Esophagus squamous epithelium (tissue), 5 donors: ENCODE measurements at regions not wholly inside any gene's neighbourhood (a gene's known extent, or its start where the extent isn't known, plus 50 kb on each side); places are given as distances from the start of the nearest gene placed in this dataset.

Experiments
- DNase-seq: peaks from one replicate; lab custom pipeline; 2025; lab: John Stamatoyannopoulos, UW
- H3K27ac ChIP-seq, 4 donors: fragments of 200-600 bp; sonication (generic); one replicate each; pipeline ENCODE4 v1.5.1; 2016 to 2019; ENCODE audit warnings: mild to moderate bottlenecking in 1 of 4
- H3K27me3 ChIP-seq, 4 donors: fragments of 200-600 bp; sonication (generic); 1 replicate in 3 of 4; 2 replicates in 1 of 4; pipeline versions ENCODE4 v1.5.1 to v1.6.0; 2017 to 2021; ENCODE audit warnings: antibody characterized with exemption in 1 of 4
- H3K36me3 ChIP-seq, 3 donors: fragments of 200-600 bp; sonication (generic); one replicate each; pipeline ENCODE4 v1.5.1; 2016 to 2019
- H3K4me1 ChIP-seq, 3 donors: fragments of 200-600 bp; sonication (generic); one replicate each; pipeline ENCODE4 v1.5.1; 2017 to 2019
- H3K4me3 ChIP-seq, 4 donors: fragments of 200-600 bp; sonication (generic); 1 replicate in 3 of 4; 2 replicates in 1 of 4; pipeline ENCODE4 v1.5.1; 2016 to 2019; ENCODE audit warnings: mild to moderate bottlenecking in 2 of 4, moderate library complexity in 1 of 4
- H3K9me3 ChIP-seq, 3 donors: fragments of 200-600 bp; sonication (generic); one replicate each; pipeline ENCODE4 v1.5.1; 2016 to 2019
- POLR2A ChIP-seq, 4 donors: fragments of 450-650 bp; IDR thresholded peaks; one replicate each; pipeline ENCODE4 v1.6.1; 2017; ENCODE audit warnings: antibody characterized with exemption in 4 of 4, mild to moderate bottlenecking in 4 of 4, moderate library complexity in 3 of 4
- WGBS, 2 donors: methylation state at CpG; one replicate each; pipeline ENCODE4 v1.1.5; 2018; 5-methylcytosine and 5-hydroxymethylcytosine counted together
- intact Hi-C: fragments of 100-400 bp; cut with DNase I; formaldehyde crosslinking; loops from one replicate; pipeline ENCODE4 v1.15.0; 2022
- TF ChIP-seq, protein P1 (sequence below), 6 experiments: fragments of 450-650 bp in 4 of 6; fragments of 200-600 bp in 2 of 6; sonication (generic) in 2 of 6; IDR thresholded peaks; one replicate each; pipeline ENCODE4 v1.5.1; 2016 to 2019; ENCODE audit warnings: antibody characterized with exemption in 6 of 6, mild to moderate bottlenecking in 4 of 6, moderate library complexity in 4 of 6
- donor health status: DM: yes; HTN: yes; CAD: no.

GRCh38 chr4:85153221-85153620 lies 186.7 kb upstream of the WDFY3 start:
- Histone ChIP-seq H3K27me3 (no peaks in the 10 kb centered on the region), H3K4me3 (no peak overlapping the region), H3K36me3 (no peaks in the 10 kb centered on the region), H3K4me1 (no peaks in the 10 kb centered on the region), H3K27ac (no peak overlapping the region), H3K9me3 (no peaks in the 10 kb centered on the region)
- intact Hi-C loops, result no loop called here
- TF ChIP-seq POLR2A (IDR thresholded peaks at IDR 0.05), result no peak
- TF ChIP-seq, protein P1, sequence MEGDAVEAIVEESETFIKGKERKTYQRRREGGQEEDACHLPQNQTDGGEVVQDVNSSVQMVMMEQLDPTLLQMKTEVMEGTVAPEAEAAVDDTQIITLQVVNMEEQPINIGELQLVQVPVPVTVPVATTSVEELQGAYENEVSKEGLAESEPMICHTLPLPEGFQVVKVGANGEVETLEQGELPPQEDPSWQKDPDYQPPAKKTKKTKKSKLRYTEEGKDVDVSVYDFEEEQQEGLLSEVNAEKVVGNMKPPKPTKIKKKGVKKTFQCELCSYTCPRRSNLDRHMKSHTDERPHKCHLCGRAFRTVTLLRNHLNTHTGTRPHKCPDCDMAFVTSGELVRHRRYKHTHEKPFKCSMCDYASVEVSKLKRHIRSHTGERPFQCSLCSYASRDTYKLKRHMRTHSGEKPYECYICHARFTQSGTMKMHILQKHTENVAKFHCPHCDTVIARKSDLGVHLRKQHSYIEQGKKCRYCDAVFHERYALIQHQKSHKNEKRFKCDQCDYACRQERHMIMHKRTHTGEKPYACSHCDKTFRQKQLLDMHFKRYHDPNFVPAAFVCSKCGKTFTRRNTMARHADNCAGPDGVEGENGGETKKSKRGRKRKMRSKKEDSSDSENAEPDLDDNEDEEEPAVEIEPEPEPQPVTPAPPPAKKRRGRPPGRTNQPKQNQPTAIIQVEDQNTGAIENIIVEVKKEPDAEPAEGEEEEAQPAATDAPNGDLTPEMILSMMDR (IDR thresholded peaks at IDR 0.05), result no peak
- no peak for DNase-seq
- 35 to 44% methylated on average over 1 of the region's 1 CpG for WGBS, 2 donors

DNA sequence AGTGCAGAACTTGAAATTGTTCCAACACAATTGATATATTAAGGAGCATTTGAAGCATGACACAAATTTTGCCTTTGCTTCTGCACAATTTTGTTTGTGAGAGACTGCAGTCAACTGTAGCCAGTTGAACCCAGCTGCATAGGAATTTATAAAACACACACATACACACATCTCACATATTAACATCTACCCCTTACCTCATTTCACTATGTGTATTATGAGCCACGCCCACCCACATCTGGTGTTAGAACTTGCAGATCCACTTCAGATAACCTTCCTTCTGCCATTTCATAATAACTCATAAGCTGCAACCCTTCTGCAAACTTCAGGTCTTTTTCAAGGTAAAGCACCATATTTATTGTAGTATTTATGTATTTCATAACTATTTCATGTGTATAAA lies 188.1 kb upstream of the WDFY3 start:
- WGBS, 2 donors, result 30 to 53% methylated on average over 1 of the region's 1 CpG
- no peak for TF ChIP-seq POLR2A (IDR thresholded peaks at IDR 0.05)
- TF ChIP-seq, protein P1 (IDR thresholded peaks at IDR 0.05), result no peak
- Histone ChIP-seq H3K27ac (no peak overlapping the region), H3K27me3 (no peaks in the 10 kb centered on the region), H3K9me3 (no peaks in the 10 kb centered on the region), H3K4me1 (no peaks in the 10 kb centered on the region), H3K36me3 (no peaks in the 10 kb centered on the region), H3K4me3 (no peak overlapping the region)
- intact Hi-C loops, result no loop called here
- DNase-seq, result no peak

DNA sequence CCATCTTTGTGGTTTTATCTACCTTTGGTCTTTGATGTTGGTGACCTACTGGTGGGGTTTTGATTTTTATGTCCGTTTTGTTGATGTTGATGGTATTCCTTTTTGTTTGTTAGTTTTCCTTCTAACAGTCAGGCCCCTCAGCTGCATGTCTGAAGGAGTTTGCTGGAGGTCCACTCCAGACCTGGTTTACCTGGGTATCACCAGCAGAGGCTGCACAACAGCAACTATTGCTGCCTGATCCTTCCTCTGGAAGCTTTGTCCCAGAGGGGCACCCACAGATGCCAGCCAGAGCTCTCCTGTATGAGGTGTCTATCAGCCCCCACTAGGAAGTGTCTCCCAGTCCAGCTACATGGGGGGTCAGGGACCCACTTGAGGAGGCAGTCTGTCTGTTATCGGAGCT lies 199.3 kb upstream of the WDFY3 start:
- no peak for DNase-seq
- no peaks in the 10 kb centered on the region for H3K9me3 ChIP-seq
- no peak overlapping the region for H3K27ac ChIP-seq
- TF ChIP-seq, protein P1 (IDR thresholded peaks at IDR 0.05), result no peak
- TF ChIP-seq POLR2A (IDR thresholded peaks at IDR 0.05), result no peak
- WGBS, 2 donors, result 56 to 93% methylated on average over 1 to 2 of the region's 2 CpGs
- H3K27me3 ChIP-seq, result no peaks in the 10 kb centered on the region
- no peak overlapping the region for H3K4me3 ChIP-seq
- no peaks in the 10 kb centered on the region for H3K4me1 ChIP-seq
- no peaks in the 10 kb centered on the region for H3K36me3 ChIP-seq
- intact Hi-C loops, result no loop called here

- H3K4me3 ChIP-seq, result no peak overlapping the region
- no peak for DNase-seq
- TF ChIP-seq POLR2A (IDR thresholded peaks at IDR 0.05), result no peak
- TF ChIP-seq, protein P1 (IDR thresholded peaks at IDR 0.05), result no peak
- intact Hi-C loops, result no loop called here
- H3K36me3 ChIP-seq, result no peaks in the 10 kb centered on the region
- H3K9me3 ChIP-seq, result no peaks in the 10 kb centered on the region
- H3K4me1 ChIP-seq, result no peaks in the 10 kb centered on the region
- 50 to 73% methylated on average over 1 to 3 of the region's 3 CpGs for WGBS, 2 donors
- H3K27me3 ChIP-seq, result no peaks in the 10 kb centered on the region
- no peak overlapping the region for H3K27ac ChIP-seq
Measured at GRCh38 chr4:85166318-85166717, 199.8 kb upstream of the WDFY3 start.

- no peaks in the 10 kb centered on the region for H3K9me3 ChIP-seq
- H3K4me1 ChIP-seq, result no peaks in the 10 kb centered on the region
- H3K36me3 ChIP-seq, result no peaks in the 10 kb centered on the region
- intact Hi-C loops, result no loop called here
- no peak overlapping the region for H3K27ac ChIP-seq
- no peak for DNase-seq
- H3K27me3 ChIP-seq, result no peaks in the 10 kb centered on the region
- TF ChIP-seq, protein P1 (IDR thresholded peaks at IDR 0.05), result no peak
- TF ChIP-seq POLR2A (IDR thresholded peaks at IDR 0.05), result no peak
- no peak overlapping the region for H3K4me3 ChIP-seq
Measured at GRCh38 chr4:85168234-85168834, 201.8 kb upstream of the WDFY3 start.
